ENCODE measurements at regions not wholly inside any gene's neighbourhood (a gene's known extent, or its start where the extent isn't known, plus 50 kb on each side); places are given as distances from the start of the nearest gene placed in this dataset.
"Not testable (repeated sequence)": the region's sequence is repeated elsewhere in the genome, so short reads cannot be mapped to it uniquely, and the experiment has no call there.

GRCh38 chr5:42889311-42889933, 77.7 kb upstream of the SELENOP start:
- peak; percentile 90 for DNase-seq

- no peak for DNase-seq
Observed at GRCh38 chr5:42888771-42889170, 77.1 kb upstream of the SELENOP start.

GRCh38 chr5:42887575-42887974, 75.9 kb upstream of the SELENOP start:
- no peak for DNase-seq

- DNase-seq, result peak; percentile 73
Observed at GRCh38 chr5:42887097-42887496, 75.4 kb upstream of the SELENOP start.

GRCh38 chr5:42886635-42887034, 74.9 kb upstream of the SELENOP start:
- no peak for DNase-seq

- DNase-seq, result no peak
Observed at GRCh38 chr5:42884326-42884725, 72.6 kb upstream of the SELENOP start.

GRCh38 chr5:42881416-42882117, 69.9 kb upstream of the SELENOP start:
- DNase-seq, result no peak

- DNase-seq, result no peak
Observed at GRCh38 chr5:42880496-42881150, 68.9 kb upstream of the SELENOP start.

GRCh38 chr5:42879291-42879690, 67.6 kb upstream of the SELENOP start:
- DNase-seq, result no peak

GRCh38 chr5:42878550-42878949, 66.9 kb upstream of the SELENOP start:
- DNase-seq, result no peak

- DNase-seq, result no peak
Observed at GRCh38 chr5:42878041-42878440, 66.3 kb upstream of the SELENOP start.

- no peak for DNase-seq
Observed at GRCh38 chr5:42877431-42877830, 65.7 kb upstream of the SELENOP start.

- no peak for DNase-seq
Observed at GRCh38 chr5:42876375-42876844, 64.7 kb upstream of the SELENOP start.

- no peak for DNase-seq
Observed at GRCh38 chr5:42875785-42876374, 64.2 kb upstream of the SELENOP start.

- DNase-seq, result no peak
Observed at GRCh38 chr5:42875211-42875610, 63.5 kb upstream of the SELENOP start.

- DNase-seq, result no peak
Observed at GRCh38 chr5:42874621-42875198, 63.0 kb upstream of the SELENOP start.

- DNase-seq, result no peak
Observed at GRCh38 chr5:42872865-42873264, 61.2 kb upstream of the SELENOP start.

- no peak for DNase-seq
Observed at GRCh38 chr5:42870882-42871418, 59.3 kb upstream of the SELENOP start.

GRCh38 chr5:42868417-42868816, 56.7 kb upstream of the SELENOP start:
- DNase-seq, result not testable (repeated sequence)

- DNase-seq, result not testable (repeated sequence)
Observed at GRCh38 chr5:42864749-42865148, 53.1 kb upstream of the SELENOP start.
